ENCODE measurements at regions not wholly inside any gene's neighbourhood (a gene's known extent, or its start where the extent isn't known, plus 50 kb on each side); places are given as distances from the start of the nearest gene placed in this dataset.

GRCh38 chr7:3106361-3106826, 62.7 kb upstream of the CARD11 start:
- TF ChIP-seq GLIS3 (CRISPR knock-in tag; IDR thresholded peaks at IDR 0.05): no peak
- no peak for TF ChIP-seq ZC3H10 (CRISPR knock-in tag; IDR thresholded peaks at IDR 0.05)
- TF ChIP-seq ARNTL (CRISPR knock-in tag; IDR thresholded peaks at IDR 0.05; ENCODE audit: borderline replicate concordance, low read depth): no peak
- no peak for TF ChIP-seq BACH2 (CRISPR knock-in tag; IDR thresholded peaks at IDR 0.05; ENCODE audit: borderline replicate concordance)
- TF ChIP-seq ISL1 (CRISPR knock-in tag; IDR thresholded peaks at IDR 0.05): no peak
- no peak for TF ChIP-seq ZNF8 (CRISPR knock-in tag; IDR thresholded peaks at IDR 0.05)
- TF ChIP-seq PPARA (CRISPR knock-in tag; IDR thresholded peaks at IDR 0.05; ENCODE audit: borderline replicate concordance): no peak
- no peak for TF ChIP-seq TOX (CRISPR knock-in tag; IDR thresholded peaks at IDR 0.05; ENCODE audit: borderline replicate concordance)
- no peak for TF ChIP-seq ESRRG (CRISPR knock-in tag; IDR thresholded peaks at IDR 0.05)
- no peak for TF ChIP-seq TCF4 (CRISPR knock-in tag; IDR thresholded peaks at IDR 0.05; ENCODE audit: borderline replicate concordance)
- ATAC-seq: no peak

- no peak for TF ChIP-seq ESRRG (CRISPR knock-in tag; IDR thresholded peaks at IDR 0.05)
- ATAC-seq: no peak
Measured at GRCh38 chr7:3107228-3107763, 63.6 kb upstream of the CARD11 start.

- TF ChIP-seq ESRRG (CRISPR knock-in tag; IDR thresholded peaks at IDR 0.05) (no peak), BACH2 (CRISPR knock-in tag; IDR thresholded peaks at IDR 0.05; ENCODE audit: borderline replicate concordance) (no peak), CSRNP3 (CRISPR knock-in tag; IDR thresholded peaks at IDR 0.05) (no peak), POU6F1 (CRISPR knock-in tag; IDR thresholded peaks at IDR 0.05; ENCODE audit: borderline replicate concordance, low read depth) (no peak), ZNF565 (CRISPR knock-in tag; conservative IDR thresholded peaks at IDR 0.05; ENCODE audit: low read depth) (no peak), CREB5 (CRISPR knock-in tag; IDR thresholded peaks at IDR 0.05; ENCODE audit: low read depth) (no peak), ZNF70 (CRISPR knock-in tag; IDR thresholded peaks at IDR 0.05) (no peak), TOX (CRISPR knock-in tag; IDR thresholded peaks at IDR 0.05; ENCODE audit: borderline replicate concordance) (no peak), CSDC2 (CRISPR knock-in tag; IDR thresholded peaks at IDR 0.05) (no peak), SNAI2 (CRISPR knock-in tag; IDR thresholded peaks at IDR 0.05) (no peak)
- ATAC-seq: no peak
Measured at GRCh38 chr7:3107889-3108570, 64.4 kb upstream of the CARD11 start.

- ATAC-seq: no peak
- TF ChIP-seq ISL1 (CRISPR knock-in tag; IDR thresholded peaks at IDR 0.05): peak; percentile 62
- TF ChIP-seq PATZ1 (CRISPR knock-in tag; IDR thresholded peaks at IDR 0.05; ENCODE audit: borderline replicate concordance): no peak
Measured at GRCh38 chr7:3109311-3109915, 65.7 kb upstream of the CARD11 start.

- TF ChIP-seq GLIS3 (CRISPR knock-in tag; IDR thresholded peaks at IDR 0.05) (no peak), PATZ1 (CRISPR knock-in tag; IDR thresholded peaks at IDR 0.05; ENCODE audit: borderline replicate concordance) (no peak), CSRNP3 (CRISPR knock-in tag; IDR thresholded peaks at IDR 0.05) (no peak), CREB5 (CRISPR knock-in tag; IDR thresholded peaks at IDR 0.05; ENCODE audit: low read depth) (no peak), ZNF8 (CRISPR knock-in tag; IDR thresholded peaks at IDR 0.05) (no peak), ZC3H10 (CRISPR knock-in tag; IDR thresholded peaks at IDR 0.05) (no peak), RARB (CRISPR knock-in tag; IDR thresholded peaks at IDR 0.05) (no peak), ZFP30 (CRISPR knock-in tag; IDR thresholded peaks at IDR 0.05) (no peak), ISL1 (CRISPR knock-in tag; IDR thresholded peaks at IDR 0.05) (no peak), PPARA (CRISPR knock-in tag; IDR thresholded peaks at IDR 0.05; ENCODE audit: borderline replicate concordance) (no peak), ESRRG (CRISPR knock-in tag; IDR thresholded peaks at IDR 0.05) (no peak)
- ATAC-seq: no peak
Measured at GRCh38 chr7:3112479-3113134, 68.9 kb upstream of the CARD11 start.

All from SK-N-SH treated with all-trans-retinoic acid at 6 μM for 48 hours (cell line).